Duodenal mucosa (tissue), 2 donors: ENCODE measurements at regions not wholly inside any gene's neighbourhood (a gene's known extent, or its start where the extent isn't known, plus 50 kb on each side); places are given as distances from the start of the nearest gene placed in this dataset.

Source experiments
- H3K27ac ChIP-seq: one replicate; pipeline ENCODE4 v1.7.0; 2013; ENCODE audit warnings: low read depth, low read length
- H3K27me3 ChIP-seq, 2 donors: one replicate each; pipeline ENCODE4 v1.7.0; 2013; ENCODE audit warnings: low read length in 2 of 2, control low read depth in 1 of 2; ENCODE audit not compliant: insufficient read depth in 2 of 2, control insufficient read depth in 1 of 2
- H3K36me3 ChIP-seq, 2 donors: one replicate each; pipeline ENCODE4 v1.7.0; 2013; ENCODE audit warnings: low read length in 2 of 2, control low read depth in 1 of 2; ENCODE audit not compliant: insufficient read depth in 2 of 2, control insufficient read depth in 1 of 2
- H3K4me1 ChIP-seq, 2 donors: one replicate each; pipeline ENCODE4 v1.7.0; 2013; ENCODE audit warnings: low read length in 2 of 2, control low read depth in 1 of 2; ENCODE audit not compliant: insufficient read depth in 2 of 2, control insufficient read depth in 1 of 2
- H3K4me3 ChIP-seq, 2 donors: one replicate each; pipeline ENCODE4 v1.7.0; 2013; ENCODE audit warnings: low read length in 2 of 2, low read depth in 1 of 2
- H3K9ac ChIP-seq, 2 donors: one replicate each; pipeline ENCODE4 v1.7.0; 2013; ENCODE audit warnings: low read length in 2 of 2, low read depth in 1 of 2
- H3K9me3 ChIP-seq, 2 donors: one replicate each; pipeline ENCODE4 v1.7.0; 2013; ENCODE audit warnings: low read length in 2 of 2, control low read depth in 1 of 2; ENCODE audit not compliant: control insufficient read depth in 1 of 2

DNA sequence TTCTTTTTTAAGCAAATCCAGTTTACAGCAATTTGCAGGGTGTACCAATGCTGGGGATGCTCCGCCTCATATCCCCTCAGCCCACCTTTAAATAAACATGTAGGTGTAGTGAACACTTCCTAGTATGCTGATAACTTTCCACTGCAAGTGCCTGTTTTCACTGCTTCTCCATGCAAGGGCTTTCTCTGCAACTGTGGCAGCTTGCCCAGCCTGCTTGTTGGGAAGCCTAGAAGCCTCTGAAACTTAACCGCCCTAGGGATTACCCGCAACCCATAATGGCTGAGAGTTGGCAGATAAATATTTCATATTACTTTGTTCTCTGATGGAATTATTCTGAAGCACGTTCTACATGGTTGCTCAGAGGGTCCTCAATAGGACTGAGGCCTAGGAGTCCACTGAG lies 253.7 kb upstream of the DDX53 start:
- H3K4me3 ChIP-seq: no peak overlapping the region
- H3K9me3 ChIP-seq: no peaks in the 10 kb centered on the region
- no peaks in the 10 kb centered on the region for H3K27me3 ChIP-seq
- H3K36me3 ChIP-seq: no peaks in the 10 kb centered on the region
- no peak overlapping the region for H3K9ac ChIP-seq
- H3K4me1 ChIP-seq: no peaks in the 10 kb centered on the region
- no peak overlapping the region for H3K27ac ChIP-seq

DNA sequence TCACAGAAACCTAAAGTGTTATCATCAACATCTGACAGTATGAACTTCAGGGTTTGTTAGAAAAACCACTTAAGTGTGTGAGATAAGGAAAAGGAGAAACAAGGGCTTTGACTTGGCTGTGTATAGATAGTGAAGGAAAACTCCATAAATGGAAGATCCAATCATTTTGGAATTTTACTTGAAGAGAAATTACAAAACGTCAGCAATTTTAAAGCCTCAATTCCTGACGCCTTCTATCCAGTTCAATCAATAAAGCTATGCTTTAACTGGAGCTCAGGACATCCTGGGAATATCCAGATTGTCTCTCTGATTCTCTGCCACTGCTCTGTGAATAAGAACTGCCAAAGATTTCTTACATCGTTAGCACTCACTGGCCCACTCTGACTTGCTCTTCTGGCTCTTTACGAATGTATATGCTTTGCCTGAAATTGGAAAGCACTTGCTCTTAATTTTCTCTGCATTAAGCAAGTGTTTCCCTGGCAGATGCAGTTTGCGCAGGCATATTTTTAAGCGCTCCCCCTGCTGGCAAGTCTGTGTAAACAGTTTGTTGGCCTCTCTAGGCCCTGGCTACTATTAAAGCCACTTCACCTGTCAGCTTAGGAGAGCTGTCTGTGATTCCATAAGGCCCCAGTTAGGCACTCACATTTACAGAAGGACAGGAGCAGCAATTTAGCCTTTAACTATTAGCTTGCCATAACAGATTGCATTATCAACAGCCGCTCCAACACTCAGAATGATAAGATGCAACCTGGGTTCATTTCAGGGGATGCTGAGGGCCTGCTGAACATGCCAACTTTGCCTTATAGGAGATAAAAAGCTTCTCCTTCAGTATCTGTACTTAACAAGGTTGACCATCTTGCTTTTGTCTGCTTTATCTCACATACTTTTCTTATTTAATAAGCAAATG lies 251.4 kb upstream of the DDX53 start:
- no peak overlapping the region for H3K27ac ChIP-seq
- H3K9me3 ChIP-seq: no peaks in the 10 kb centered on the region
- H3K4me3 ChIP-seq: no peak overlapping the region
- no peak overlapping the region for H3K9ac ChIP-seq
- no peaks in the 10 kb centered on the region for H3K4me1 ChIP-seq
- no peaks in the 10 kb centered on the region for H3K36me3 ChIP-seq
- H3K27me3 ChIP-seq: no peaks in the 10 kb centered on the region

DNA sequence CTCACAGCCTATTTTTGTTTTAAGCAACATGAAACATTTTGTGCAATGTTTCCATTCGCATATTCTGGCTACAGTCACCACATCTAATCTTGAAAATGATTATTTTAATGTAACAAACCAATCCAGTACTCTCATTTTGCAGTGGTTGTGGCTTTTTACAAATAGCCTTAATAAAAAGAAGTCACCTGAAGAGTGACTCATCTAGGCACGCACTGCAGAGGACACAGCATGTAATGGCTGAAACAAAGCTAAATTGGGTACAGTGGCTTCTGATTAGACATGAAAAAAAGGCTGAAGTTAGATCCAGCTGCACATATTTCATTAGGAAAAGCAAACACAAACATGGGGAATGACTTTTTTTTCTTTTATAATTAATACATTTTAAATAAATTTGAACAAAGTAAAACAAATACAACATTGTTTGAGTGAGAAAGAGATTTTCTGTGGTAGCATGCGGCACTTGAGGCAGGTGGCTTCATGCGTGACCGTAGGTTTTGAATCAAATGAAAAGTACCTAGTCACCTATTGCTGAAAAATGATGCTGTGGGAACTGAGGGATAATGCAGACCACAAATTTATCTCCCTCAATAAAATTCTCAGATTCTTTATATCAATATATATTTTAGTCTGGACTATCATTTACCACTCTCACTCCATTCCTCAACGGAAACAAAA lies 240.8 kb upstream of the DDX53 start:
- no peak overlapping the region for H3K27ac ChIP-seq
- no peaks in the 10 kb centered on the region for H3K9me3 ChIP-seq
- no peaks in the 10 kb centered on the region for H3K4me1 ChIP-seq
- no peak overlapping the region for H3K4me3 ChIP-seq
- H3K27me3 ChIP-seq: no peaks in the 10 kb centered on the region
- H3K36me3 ChIP-seq: no peaks in the 10 kb centered on the region
- H3K9ac ChIP-seq: no peak overlapping the region

DNA sequence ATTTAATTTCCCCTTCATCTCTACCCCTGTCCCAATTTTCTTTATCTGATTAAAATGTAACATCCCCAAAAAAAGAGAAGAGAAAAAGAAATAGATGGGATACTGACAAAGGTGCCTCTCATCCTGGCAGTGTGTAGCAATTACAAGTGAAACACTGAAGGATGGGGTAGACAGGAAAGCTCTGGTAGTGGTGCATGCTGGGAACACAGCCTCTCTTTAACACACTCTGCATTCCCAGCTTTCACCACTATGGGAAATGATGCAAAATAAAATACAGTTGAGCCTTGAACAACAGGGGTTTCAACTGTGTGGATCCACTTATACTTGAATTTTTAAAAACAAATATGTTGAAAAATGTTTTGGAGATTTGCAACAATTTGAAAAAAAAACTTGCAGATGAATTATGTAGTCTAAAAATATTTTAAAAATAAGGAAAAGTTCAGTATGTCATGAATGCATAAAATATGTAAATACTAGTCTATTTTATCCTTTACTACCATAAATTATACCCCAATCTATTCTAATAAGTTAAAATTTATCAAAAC lies 239.2 kb upstream of the DDX53 start:
- no peaks in the 10 kb centered on the region for H3K27me3 ChIP-seq
- H3K4me3 ChIP-seq: no peak overlapping the region
- no peak overlapping the region for H3K27ac ChIP-seq
- H3K9ac ChIP-seq: no peak overlapping the region
- H3K36me3 ChIP-seq: no peaks in the 10 kb centered on the region
- no peaks in the 10 kb centered on the region for H3K4me1 ChIP-seq
- no peaks in the 10 kb centered on the region for H3K9me3 ChIP-seq

DNA sequence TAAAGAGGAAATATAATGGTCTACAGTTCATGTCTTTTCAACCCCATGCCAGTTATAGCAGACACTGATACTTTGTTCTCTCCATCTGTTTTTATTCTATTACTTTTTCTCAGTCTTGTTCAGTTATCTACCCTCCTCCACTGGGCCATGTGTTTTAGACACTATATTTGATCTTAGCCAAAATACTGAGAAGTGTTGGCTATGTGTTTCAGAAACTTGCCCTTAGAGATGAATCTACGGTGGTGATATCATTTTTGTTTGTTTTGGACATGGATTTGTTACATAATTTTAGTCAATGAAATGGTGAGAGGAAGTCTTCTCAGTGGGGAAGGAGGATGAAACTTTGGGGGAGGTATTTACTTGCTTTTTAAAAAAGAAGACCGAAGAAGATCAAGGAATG lies 211.5 kb upstream of the DDX53 start:
- no peak overlapping the region for H3K4me3 ChIP-seq
- H3K9ac ChIP-seq: no peak overlapping the region
- no peaks in the 10 kb centered on the region for H3K9me3 ChIP-seq
- no peaks in the 10 kb centered on the region for H3K36me3 ChIP-seq
- H3K4me1 ChIP-seq: no peaks in the 10 kb centered on the region
- no peak overlapping the region for H3K27ac ChIP-seq
- H3K27me3 ChIP-seq: no peaks in the 10 kb centered on the region

DNA sequence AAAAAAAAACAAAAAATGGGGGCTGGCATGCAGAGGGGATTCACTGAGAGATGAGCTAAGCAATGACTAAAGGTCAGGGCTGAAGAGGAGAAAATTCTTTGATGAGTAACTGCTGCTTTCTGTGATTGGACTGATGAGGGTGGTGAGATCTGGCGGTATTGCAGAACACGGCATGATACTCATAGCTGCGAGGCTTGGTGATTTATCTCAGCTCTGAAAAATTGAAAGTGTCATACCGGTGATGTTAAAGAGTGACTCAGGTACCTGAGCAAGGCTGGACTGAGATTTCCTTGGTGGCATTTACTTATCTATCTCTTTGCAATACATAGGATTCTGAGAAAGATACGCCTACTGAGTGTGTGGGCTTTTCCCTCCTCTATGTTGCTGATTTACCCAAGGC lies 204.1 kb upstream of the DDX53 start:
- Histone ChIP-seq H3K4me3 (no peak overlapping the region), H3K9ac (no peak overlapping the region), H3K36me3 (no peaks in the 10 kb centered on the region), H3K4me1 (no peaks in the 10 kb centered on the region), H3K27me3 (no peaks in the 10 kb centered on the region), H3K27ac (no peak overlapping the region), H3K9me3 (no peaks in the 10 kb centered on the region)

DNA sequence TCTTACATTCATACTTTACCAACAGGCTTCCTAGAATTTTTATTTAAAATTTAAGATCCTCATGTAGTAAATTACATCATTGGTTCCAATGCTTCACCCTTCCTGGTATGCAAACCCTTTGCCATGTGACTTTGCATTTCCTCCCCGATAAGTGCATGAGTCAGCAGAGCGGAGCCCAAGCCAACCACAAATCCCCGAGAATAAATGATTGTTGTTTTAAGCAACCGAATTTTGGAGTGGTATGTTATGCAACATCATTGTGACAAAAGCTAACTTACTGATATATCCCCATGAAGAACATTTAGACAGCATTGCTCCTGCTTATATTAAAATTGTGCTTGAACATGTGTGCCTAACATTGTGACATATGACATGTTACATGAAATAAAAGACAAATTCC lies 199.4 kb upstream of the DDX53 start:
- H3K4me3 ChIP-seq: no peak overlapping the region
- H3K9me3 ChIP-seq: no peaks in the 10 kb centered on the region
- H3K9ac ChIP-seq: no peak overlapping the region
- H3K4me1 ChIP-seq: no peaks in the 10 kb centered on the region
- no peaks in the 10 kb centered on the region for H3K27me3 ChIP-seq
- no peak overlapping the region for H3K27ac ChIP-seq
- no peaks in the 10 kb centered on the region for H3K36me3 ChIP-seq

DNA sequence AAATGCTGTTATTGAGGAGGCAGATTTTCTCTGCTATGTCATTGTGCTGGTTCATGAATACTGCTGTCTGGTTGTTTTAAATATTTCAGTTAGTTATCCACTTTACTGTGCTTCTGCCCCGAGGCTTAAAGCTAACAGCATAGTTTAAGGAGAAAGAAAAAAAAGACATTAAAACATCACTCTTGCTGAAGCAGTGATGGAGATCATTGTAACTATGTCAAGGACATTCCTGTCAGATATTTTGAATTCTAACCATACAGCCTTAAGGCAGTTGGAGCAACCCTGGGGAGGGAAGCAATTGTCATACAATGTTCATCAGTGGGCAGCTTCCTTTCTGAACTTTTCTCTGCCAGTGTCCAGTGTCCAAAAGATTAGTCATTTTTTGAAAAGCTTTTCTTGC lies 199.0 kb upstream of the DDX53 start:
- Histone ChIP-seq H3K9ac (no peak overlapping the region), H3K9me3 (no peaks in the 10 kb centered on the region), H3K4me3 (no peak overlapping the region), H3K27me3 (no peaks in the 10 kb centered on the region), H3K4me1 (no peaks in the 10 kb centered on the region), H3K36me3 (no peaks in the 10 kb centered on the region), H3K27ac (no peak overlapping the region)

DNA sequence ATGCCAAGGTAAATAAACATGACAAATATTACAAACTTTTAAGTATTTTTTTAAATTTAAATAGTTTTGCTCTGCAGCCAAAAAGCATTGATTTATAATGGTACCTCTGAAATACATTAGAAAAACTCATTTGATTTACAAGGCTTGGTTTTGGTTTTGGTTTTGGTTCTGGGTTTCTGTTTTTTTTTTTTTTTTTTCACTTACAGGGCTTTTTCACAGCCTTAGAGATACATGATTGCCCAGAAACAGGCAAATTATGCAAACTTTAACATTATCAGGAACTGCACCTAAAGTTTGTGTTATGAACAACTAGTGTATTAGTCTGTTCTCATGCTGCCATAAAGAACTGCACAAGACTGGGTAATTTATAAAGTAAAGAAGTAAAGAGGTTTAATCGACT lies 196.4 kb upstream of the DDX53 start:
- no peak overlapping the region for H3K9ac ChIP-seq
- H3K9me3 ChIP-seq: no peaks in the 10 kb centered on the region
- no peaks in the 10 kb centered on the region for H3K27me3 ChIP-seq
- no peak overlapping the region for H3K4me3 ChIP-seq
- H3K27ac ChIP-seq: no peak overlapping the region
- no peaks in the 10 kb centered on the region for H3K4me1 ChIP-seq
- no peaks in the 10 kb centered on the region for H3K36me3 ChIP-seq

DNA sequence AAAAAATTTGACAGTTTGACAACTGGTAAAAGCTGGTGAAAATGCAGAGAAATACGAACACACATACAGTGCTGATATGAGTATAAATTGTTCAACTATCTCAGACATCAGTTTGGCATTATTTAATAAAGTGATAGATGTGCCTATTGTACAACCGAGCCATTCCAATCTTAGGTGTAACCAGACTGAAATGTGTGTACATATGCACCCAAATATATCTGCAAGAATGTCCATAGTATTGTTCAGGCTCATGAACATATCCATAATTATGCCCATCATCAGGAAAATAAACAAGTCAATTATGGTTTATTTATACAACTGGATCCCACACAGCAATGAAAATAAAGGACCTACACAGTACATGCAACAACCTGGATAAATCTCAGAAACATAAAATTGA lies 188.9 kb upstream of the DDX53 start:
- Histone ChIP-seq H3K4me1 (no peaks in the 10 kb centered on the region), H3K9me3 (no peaks in the 10 kb centered on the region), H3K27ac (no peak overlapping the region), H3K9ac (no peak overlapping the region), H3K36me3 (no peaks in the 10 kb centered on the region), H3K27me3 (no peaks in the 10 kb centered on the region), H3K4me3 (no peak overlapping the region)
